WI38 (cell line): ENCODE measurements at regions not wholly inside any gene's neighbourhood (a gene's known extent, or its start where the extent isn't known, plus 50 kb on each side); places are given as distances from the start of the nearest gene placed in this dataset.

ENCODE experiments used
- H3K4me3 ChIP-seq: 2 replicates; pipeline ENCODE4 v1.5.1; 2011; ENCODE audit warnings: low read depth, mild to moderate bottlenecking, control low read depth, low read length
- CTCF ChIP-seq: IDR thresholded peaks from 2 replicates; pipeline ENCODE4 v1.5.1; 2012; ENCODE audit warnings: low read depth, mild to moderate bottlenecking, control low read depth, low read length

- H3K4me3 ChIP-seq, result no peak overlapping the region
- no peak for TF ChIP-seq CTCF
These were observed 600.1 kb upstream of the RAB6C start for GRCh38 chr2:129379411-129379810.

- TF ChIP-seq CTCF, result no peak
These were observed 597.7 kb upstream of the RAB6C start for GRCh38 chr2:129381789-129382188.

GRCh38 chr2:129388870-129389269, 590.6 kb upstream of the RAB6C start:
- no peak overlapping the region for H3K4me3 ChIP-seq
- TF ChIP-seq CTCF, result no peak

More at GRCh38 chr2:129381789-129382188, 597.7 kb upstream of the RAB6C start:
- no peak overlapping the region for H3K4me3 ChIP-seq

- no peak overlapping the region for H3K4me3 ChIP-seq
These were observed 585.6 kb upstream of the RAB6C start for GRCh38 chr2:129393816-129394215.

GRCh38 chr2:129396980-129397599, 582.4 kb upstream of the RAB6C start:
- no peak; the same call in 1 of the 2 replicates for TF ChIP-seq CTCF
- no peak overlapping the region for H3K4me3 ChIP-seq

More at GRCh38 chr2:129393816-129394215, 585.6 kb upstream of the RAB6C start:
- no peak for TF ChIP-seq CTCF

GRCh38 chr2:129400826-129401225, 578.6 kb upstream of the RAB6C start:
- no peak for TF ChIP-seq CTCF
- no peak overlapping the region for H3K4me3 ChIP-seq

GRCh38 chr2:129402076-129402475, 577.4 kb upstream of the RAB6C start:
- no peak overlapping the region for H3K4me3 ChIP-seq
- no peak for TF ChIP-seq CTCF
